ENCODE measurements at regions not wholly inside any gene's neighbourhood (a gene's known extent, or its start where the extent isn't known, plus 50 kb on each side); places are given as distances from the start of the nearest gene placed in this dataset.

DNA sequence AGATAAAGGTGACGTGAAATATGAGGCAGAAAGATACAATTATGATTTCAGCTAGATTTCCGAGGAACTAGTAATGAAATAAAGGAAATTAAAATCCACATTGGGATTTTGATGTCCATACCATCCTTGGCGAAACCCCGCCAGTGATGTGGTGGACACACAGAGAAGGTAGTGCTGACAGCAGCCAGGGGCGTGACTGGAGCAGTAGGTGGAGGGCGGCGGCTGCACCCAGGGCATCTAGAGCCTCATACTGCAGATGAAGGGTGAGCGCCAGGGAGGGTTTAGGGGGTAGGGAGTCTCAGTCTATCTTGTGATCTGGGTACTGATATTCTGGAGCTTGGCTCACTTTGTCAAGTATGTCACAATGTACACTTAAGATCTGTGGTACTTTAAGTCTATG, 855.5 kb upstream of the POM121L12 start:
- no peak overlapping the region for H3K27ac ChIP-seq (ENCODE audit: low read depth, low read length)
- H3K14ac ChIP-seq (ENCODE audit: insufficient read length), result no peak overlapping the region
- no peak overlapping the region for H2BK5ac ChIP-seq (ENCODE audit: low read depth, low read length)
- H4K20me1 ChIP-seq (replicated peaks in 1 of 2; ENCODE audit: control insufficient read depth in 1 of 2, insufficient read depth in 2 of 2, low read length in 2 of 2), result no peaks in the 10 kb centered on the region
- H2BK20ac ChIP-seq (ENCODE audit: low read length), result no peak overlapping the region
- no peak overlapping the region for H4K5ac ChIP-seq (ENCODE audit: insufficient read length, low read depth, low read length)
- no peak for DNase-seq (ENCODE audit: low read depth in 1 of 2, low spot score in 2 of 2)
- no peak overlapping the region for H3K9ac ChIP-seq (replicated peaks in 1 of 4; ENCODE audit: extremely low read depth in 1 of 4, low read depth in 3 of 4, low read length in 3 of 4)
- no peak overlapping the region for H4K91ac ChIP-seq (replicated peaks; ENCODE audit: insufficient read length, low read length)
- H3K18ac ChIP-seq (ENCODE audit: extremely low read depth, low read length), result no peak overlapping the region
- no peak for FAIRE-seq
- no peaks in the 10 kb centered on the region for H3K27me3 ChIP-seq (replicated peaks in 1 of 4; ENCODE audit: control insufficient read depth in 3 of 4, extremely low read depth in 1 of 4, insufficient read depth in 3 of 4, low read length in 3 of 4)
- H3K4ac ChIP-seq (replicated peaks; ENCODE audit: insufficient read length, low read depth, low read length), result no peak overlapping the region
- no peak overlapping the region for H2BK120ac ChIP-seq (replicated peaks; ENCODE audit: low read depth, low read length)
- 92% methylated on average over 8 of the region's 8 CpGs; no CpG with 5 or more reads in 1 of the 2 experiments for WGBS, 2 experiments (ENCODE audit: extremely low coverage in 1 of 2, insufficient coverage in 1 of 2, insufficient read length in 1 of 2, insufficient replicate concordance in 2 of 2, low coverage in 1 of 2, low lambda C conversion rate in 2 of 2, missing lambda C conversion rate in 1 of 2)
- no peaks in the 10 kb centered on the region for H3K79me2 ChIP-seq (ENCODE audit: control insufficient read depth in 1 of 2, insufficient read depth in 2 of 2, low read length in 2 of 2)
- TF ChIP-seq JUND (IDR thresholded peaks at IDR 0.05; ENCODE audit: low read length), result no peak
- no peak for TF ChIP-seq HDAC6 (IDR thresholded peaks at IDR 0.05; ENCODE audit: low read depth, low read length)
- TF ChIP-seq FOSL1 (IDR thresholded peaks at IDR 0.05; ENCODE audit: insufficient read depth, low read depth, low read length), result no peak
- no peak for TF ChIP-seq BCL11A (IDR thresholded peaks at IDR 0.05; ENCODE audit: low read depth in 2 of 2, low read length in 2 of 2)
- no peak for TF ChIP-seq TAF7 (optimal IDR thresholded peaks at IDR 0.05; ENCODE audit: borderline replicate concordance, low read depth, low read length)
- no peak for TF ChIP-seq SP2 (IDR thresholded peaks at IDR 0.05; ENCODE audit: low read length)
- TF ChIP-seq HDAC2 (IDR thresholded peaks at IDR 0.05; ENCODE audit: borderline replicate concordance in 1 of 2, low read depth in 2 of 2, low read length in 2 of 2), result no peak
- TF ChIP-seq KDM5A (IDR thresholded peaks at IDR 0.05; ENCODE audit: low read length), result no peak
- no peak for TF ChIP-seq BACH1 (IDR thresholded peaks at IDR 0.05; ENCODE audit: low read length)
- no peak for TF ChIP-seq CHD1 (IDR thresholded peaks at IDR 0.05; ENCODE audit: low read depth, low read length)
- TF ChIP-seq, protein P1, sequence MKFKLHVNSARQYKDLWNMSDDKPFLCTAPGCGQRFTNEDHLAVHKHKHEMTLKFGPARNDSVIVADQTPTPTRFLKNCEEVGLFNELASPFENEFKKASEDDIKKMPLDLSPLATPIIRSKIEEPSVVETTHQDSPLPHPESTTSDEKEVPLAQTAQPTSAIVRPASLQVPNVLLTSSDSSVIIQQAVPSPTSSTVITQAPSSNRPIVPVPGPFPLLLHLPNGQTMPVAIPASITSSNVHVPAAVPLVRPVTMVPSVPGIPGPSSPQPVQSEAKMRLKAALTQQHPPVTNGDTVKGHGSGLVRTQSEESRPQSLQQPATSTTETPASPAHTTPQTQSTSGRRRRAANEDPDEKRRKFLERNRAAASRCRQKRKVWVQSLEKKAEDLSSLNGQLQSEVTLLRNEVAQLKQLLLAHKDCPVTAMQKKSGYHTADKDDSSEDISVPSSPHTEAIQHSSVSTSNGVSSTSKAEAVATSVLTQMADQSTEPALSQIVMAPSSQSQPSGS (IDR thresholded peaks at IDR 0.05; ENCODE audit: low read length), result no peak
- no peak overlapping the region for H3K4me2 ChIP-seq (ENCODE audit: insufficient read depth in 1 of 2, low read depth in 2 of 2, low read length in 2 of 2)
- no peaks in the 10 kb centered on the region for H3K4me1 ChIP-seq (replicated peaks in 1 of 4; ENCODE audit: control insufficient read depth in 3 of 4, insufficient read depth in 4 of 4, low read length in 3 of 4)
- H2AFZ ChIP-seq (ENCODE audit: low read length), result no peak overlapping the region
- no peak overlapping the region for H2BK12ac ChIP-seq (ENCODE audit: low read depth, low read length)
- H3K23ac ChIP-seq (ENCODE audit: insufficient read length), result no peak overlapping the region
- H3K36me3 ChIP-seq (ENCODE audit: control insufficient read depth in 2 of 4, insufficient read depth in 4 of 4, low read length in 3 of 4), result no peaks in the 10 kb centered on the region
- H3K79me1 ChIP-seq (ENCODE audit: low read depth, low read length), result no peaks in the 10 kb centered on the region
- H4K8ac ChIP-seq (ENCODE audit: extremely low read depth, insufficient read depth, low read length), result no peak overlapping the region
- H3K56ac ChIP-seq (replicated peaks; ENCODE audit: insufficient read length, low read depth, low read length), result no peak overlapping the region
- ChIA-PET CTCF (ENCODE audit: partially characterized antibody) (interaction anchor here (0.7 kb wide), 1 partner anchor 12 kb away, joined by 3 read pairs; no protein-coding TSS in a partner anchor), POLR2A (ENCODE audit: partially characterized antibody) (no interaction called here)
- no peak overlapping the region for H2BK15ac ChIP-seq (ENCODE audit: low read length)
- no peak overlapping the region for H3K4me3 ChIP-seq (ENCODE audit: extremely low read depth in 1 of 4, insufficient read depth in 2 of 4, low read depth in 3 of 4, low read length in 4 of 4)
- H3K9me3 ChIP-seq (ENCODE audit: insufficient read depth in 2 of 2, low read depth in 1 of 2, low read length in 1 of 2), result no peaks in the 10 kb centered on the region; a peak in 1 of 4 replicates
- H2AK5ac ChIP-seq (ENCODE audit: low read depth, low read length), result no peak overlapping the region
- no peaks in the 10 kb centered on the region for H3K23me2 ChIP-seq (ENCODE audit: low read depth, low read length)

Data from H1 (cell line).